ENCODE measurements at regions not wholly inside any gene's neighbourhood (a gene's known extent, or its start where the extent isn't known, plus 50 kb on each side); places are given as distances from the start of the nearest gene placed in this dataset.

- TF ChIP-seq YY1 (IDR thresholded peaks at IDR 0.05; ENCODE audit: insufficient read depth, insufficient read length) = no peak
- no peak for TF ChIP-seq ZNF274 (IDR thresholded peaks at IDR 0.05; ENCODE audit: low read depth, low read length)
Observed at GRCh38 chr2:133862400-133862977, 294.2 kb upstream of the NCKAP5 start.
